Activated T-cell treated with anti-CD3 and anti-CD28 coated beads, Interleukin-2, amount 50 U/mL, for 1 hour (primary cell): ENCODE measurements at regions not wholly inside any gene's neighbourhood (a gene's known extent, or its start where the extent isn't known, plus 50 kb on each side); places are given as distances from the start of the nearest gene placed in this dataset.

Experiments used
- DNase-seq: peaks from one replicate; pipeline ENCODE4 v3.0.0-alpha.2; 2020

DNA sequence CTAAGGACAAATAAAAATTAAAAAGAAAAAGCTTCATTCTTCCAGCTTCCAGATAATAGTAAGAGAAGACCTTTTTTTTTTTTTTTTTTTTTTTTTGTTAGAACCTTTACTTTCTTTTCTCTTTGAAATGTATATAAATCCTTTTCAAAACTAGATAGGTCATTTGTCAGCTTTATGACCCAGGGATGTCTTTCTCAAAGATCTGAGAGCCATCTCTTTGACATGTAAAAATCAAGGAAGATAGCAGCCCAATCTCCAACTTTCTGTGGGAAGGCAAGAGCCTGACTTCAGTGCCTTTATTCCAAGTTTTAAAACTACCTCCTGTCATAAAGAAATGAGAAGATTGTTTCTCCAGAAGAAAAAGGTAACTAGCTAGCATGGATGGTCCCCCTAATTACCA lies 203.3 kb upstream of the LRFN5 start:
- DNase-seq = no peak

DNA sequence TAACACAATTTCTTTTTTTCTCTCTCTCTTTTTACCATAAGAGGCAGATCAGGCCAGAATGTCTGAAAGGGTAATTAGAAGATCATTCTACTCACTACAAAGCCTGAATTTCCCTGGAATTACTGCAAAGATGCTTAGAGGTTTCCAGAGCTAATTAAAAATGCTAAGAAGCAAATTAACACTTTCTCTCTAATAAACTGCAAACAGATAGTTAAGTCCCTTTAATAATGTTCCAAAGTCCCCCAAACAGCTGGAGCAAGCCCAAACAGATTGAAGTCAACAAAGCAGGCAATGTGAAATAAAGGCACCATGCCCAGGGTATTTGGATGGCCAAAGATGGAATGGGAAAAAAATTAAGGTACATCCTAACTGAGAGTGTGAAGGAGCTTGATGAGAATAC lies 208.8 kb upstream of the LRFN5 start:
- DNase-seq = no peak

DNA sequence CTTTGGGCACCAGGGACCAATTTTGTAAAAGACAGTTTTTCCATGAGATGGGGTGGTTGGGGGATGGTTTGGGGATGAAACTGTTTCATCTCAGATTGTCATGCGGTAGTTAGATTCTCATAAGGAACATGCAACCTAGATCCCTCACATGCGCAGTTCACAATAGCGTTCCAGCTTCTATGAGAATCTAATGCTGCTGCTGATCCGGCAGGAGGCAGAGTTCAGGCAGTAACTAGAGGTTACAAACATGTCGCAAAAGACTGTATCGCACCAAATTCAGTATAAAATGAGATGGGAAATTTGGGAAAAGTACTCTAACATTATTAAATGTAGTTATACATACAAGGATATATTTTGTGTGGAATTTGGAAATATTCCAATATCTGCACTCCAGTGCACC lies 213.2 kb upstream of the LRFN5 start:
- no peak for DNase-seq

DNA sequence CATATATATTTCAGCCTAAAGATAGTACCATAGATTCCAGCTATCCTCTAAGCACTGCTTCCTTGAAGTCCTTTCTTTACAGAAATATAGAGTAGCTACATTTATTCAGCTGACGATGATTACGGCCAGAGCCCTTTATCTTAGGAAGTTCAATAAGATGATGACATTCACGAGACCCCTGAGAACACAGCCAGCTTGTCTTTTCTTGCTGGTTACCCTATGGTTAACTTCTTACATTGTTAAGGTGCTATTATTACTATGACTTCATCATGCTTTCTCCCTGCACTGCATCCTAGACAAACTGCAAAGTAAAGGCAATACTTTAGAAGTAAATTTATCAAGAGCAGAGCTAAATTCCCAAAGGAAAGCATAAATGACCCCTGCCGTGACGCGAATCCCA lies 214.4 kb upstream of the LRFN5 start:
- no peak for DNase-seq

DNA sequence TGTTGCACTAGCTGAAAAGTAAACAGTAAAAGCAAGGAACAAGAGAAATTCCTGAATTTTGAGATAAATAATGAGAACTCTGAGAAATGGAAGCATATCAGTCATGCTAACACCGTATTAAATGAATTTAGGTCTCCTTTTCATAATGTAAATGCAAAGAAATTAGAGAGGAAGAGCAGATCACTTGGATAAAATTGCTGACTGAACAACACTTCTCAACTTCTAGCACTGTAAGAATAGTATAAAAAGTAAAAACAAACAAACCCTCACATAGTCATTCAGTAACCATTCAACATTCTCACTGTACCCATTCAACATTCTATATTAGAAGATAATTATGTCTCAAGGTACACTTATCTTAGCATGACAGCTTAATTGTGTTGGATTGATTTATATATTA lies 217.3 kb upstream of the LRFN5 start:
- DNase-seq = no peak

DNA sequence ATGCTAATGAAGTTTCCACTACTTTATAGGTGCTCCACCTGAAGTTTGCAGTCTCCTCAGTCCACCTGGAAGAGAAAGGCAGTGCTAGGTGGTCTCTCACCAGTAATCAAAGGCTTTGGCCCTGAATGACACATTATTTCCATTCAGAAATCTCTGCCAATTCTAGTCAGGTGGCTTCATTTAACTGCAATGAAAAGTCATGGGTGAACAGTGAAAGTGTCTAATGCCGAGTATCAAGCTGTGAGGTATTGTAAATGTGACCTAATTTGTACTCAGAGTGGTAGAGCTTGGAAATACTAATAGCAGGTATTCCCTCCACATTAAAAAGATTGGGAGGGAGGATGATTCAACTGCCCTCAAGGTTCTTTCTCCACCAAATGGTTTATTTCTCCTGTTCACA lies 220.9 kb upstream of the LRFN5 start:
- no peak for DNase-seq

DNA sequence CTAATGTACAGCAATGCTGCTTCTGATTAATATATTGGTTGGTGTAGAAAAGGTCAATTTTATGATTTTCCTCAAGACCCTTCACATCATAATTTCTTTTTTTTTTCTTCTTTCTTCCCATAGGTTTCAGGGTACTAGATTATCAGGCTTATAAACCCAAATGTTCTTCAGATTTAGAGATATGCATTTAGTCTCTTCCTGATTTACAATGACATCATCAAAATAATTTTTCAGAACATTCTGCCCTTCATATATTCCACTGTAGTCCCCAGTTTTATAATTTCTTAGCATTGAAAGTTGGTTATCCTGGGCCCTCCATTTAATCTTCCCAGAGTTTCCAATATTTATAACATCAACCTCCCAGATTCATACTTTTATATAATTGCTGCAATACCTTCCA lies 226.7 kb upstream of the LRFN5 start:
- no peak for DNase-seq

DNA sequence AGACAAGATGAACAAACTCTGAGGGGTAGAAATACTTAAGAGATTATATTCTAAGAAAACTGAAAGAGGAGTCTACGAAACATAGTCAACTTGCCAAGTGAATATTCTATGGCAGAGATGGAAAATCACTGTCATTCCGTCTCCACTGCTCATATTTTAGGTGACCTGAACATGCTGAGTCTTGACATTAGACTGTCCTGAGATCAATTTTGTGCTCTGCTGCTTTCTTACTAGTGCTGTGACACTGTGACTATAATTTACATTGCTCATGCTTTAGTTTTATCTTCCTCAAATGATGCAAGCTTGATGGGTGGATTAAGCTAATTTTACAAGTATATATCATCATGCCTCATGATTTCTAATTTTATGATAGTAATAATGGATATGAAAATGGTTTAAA lies 228.2 kb upstream of the LRFN5 start:
- DNase-seq = no peak

DNA sequence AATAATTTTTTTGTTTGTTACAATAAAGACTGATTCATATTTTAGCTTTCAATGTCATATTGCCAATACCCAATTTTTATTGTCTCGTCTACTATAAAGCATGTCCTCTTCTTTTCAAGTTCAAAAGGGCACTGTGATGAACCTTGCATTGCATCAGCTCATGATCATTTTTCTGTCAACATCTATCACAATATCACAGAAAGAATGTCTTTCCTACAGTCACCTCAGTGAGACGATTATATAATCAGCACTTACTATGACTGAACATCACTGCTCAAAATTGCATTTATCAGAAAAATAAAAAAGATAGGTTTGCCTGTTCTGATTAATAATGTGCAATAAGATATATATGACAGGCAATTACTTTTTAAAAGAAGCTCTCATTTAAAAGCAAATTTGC lies 228.7 kb upstream of the LRFN5 start:
- no peak for DNase-seq

DNA sequence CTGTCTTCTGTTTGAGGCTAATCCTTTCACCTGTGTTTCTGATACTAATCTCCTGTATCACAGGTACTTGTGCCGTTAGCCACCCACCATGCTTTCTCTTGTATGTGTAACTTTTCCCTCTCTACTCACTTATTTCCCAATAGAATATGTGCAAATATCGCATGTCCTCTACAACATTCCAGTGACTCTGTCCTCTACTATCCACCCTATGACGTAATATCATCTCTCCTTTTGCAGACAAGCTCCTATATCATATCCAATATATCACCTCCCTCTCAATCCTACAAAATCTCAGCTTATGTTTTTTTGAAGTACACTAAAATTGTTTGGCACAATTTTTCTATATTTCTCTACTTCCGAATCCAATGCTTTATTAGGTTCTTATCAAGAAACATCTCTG lies 232.6 kb upstream of the LRFN5 start:
- no peak for DNase-seq

DNA sequence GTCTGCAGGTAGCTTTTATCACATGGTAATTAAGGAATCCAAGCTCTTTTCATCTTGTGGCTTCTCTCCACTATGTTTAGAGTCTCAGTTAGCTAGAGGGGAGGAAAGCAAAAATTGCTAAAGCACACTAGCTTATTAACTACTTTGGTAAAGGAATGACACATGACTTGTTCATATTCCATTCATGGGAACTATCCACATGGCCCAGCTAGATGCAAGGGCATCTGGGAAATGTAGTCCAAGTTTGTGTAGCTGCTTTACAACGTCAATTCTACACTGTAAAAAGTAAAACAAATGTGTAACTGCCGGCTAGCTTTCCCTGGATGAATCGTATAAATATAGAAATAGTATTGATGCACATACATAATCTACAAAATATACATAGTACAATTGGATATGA lies 244.5 kb upstream of the LRFN5 start:
- no peak for DNase-seq

DNA sequence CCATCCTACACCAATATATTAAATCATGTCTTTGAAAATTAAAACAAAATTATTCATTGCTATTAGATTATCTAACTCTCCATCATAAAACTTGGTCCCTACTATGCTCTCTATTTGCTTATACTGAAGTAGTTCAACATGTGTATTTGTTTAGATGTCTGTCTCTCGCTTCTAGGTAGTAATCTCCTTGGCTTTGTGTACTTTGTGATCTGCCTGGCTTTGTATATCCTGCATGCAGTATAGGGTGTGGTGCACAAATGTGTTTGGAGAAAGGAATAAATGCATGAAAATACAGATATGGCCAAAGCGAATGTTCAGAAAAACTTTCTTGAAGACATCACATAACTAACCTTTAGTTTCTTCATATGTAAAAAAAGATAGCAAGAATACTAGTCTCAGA lies 246.6 kb upstream of the LRFN5 start:
- no peak for DNase-seq

DNA sequence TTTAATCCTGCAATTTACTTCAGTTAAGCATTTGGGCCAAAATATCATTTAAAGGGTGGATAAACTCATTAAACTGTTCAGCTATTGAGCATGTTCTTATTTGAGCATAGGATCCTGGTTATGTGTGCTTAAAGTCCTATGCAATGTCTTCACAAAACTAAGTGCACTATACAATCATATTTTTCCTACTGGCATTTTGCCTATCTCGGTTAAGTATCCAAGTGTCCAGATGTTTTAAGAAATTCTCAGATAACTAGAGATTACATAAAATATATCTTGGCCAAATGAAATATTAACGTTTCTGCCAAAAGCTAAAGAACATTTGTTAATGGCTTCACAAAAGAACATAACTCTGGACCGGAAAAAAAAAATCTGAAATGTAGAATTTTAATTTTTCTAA lies 250.8 kb upstream of the LRFN5 start:
- no peak for DNase-seq

DNA sequence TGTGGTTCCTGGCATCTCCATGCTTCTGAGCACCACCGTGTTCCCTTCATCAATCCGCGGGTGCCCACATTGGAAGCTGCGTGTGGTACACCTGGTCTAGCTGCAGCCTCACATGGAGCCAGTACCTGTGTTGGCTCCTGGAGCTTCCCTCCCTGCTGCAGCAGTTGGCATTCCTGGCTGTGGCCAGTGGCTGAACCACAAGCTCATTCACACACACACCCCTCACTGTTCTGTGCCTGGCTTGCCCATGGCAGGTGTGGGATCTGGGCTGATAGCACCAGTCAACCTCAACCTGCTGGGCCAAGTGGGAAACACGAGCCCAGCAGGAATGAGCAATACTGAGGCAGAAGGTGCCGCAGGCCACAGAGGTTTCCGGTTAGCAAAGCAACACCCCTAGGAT lies 256.2 kb upstream of the LRFN5 start:
- DNase-seq = no peak

DNA sequence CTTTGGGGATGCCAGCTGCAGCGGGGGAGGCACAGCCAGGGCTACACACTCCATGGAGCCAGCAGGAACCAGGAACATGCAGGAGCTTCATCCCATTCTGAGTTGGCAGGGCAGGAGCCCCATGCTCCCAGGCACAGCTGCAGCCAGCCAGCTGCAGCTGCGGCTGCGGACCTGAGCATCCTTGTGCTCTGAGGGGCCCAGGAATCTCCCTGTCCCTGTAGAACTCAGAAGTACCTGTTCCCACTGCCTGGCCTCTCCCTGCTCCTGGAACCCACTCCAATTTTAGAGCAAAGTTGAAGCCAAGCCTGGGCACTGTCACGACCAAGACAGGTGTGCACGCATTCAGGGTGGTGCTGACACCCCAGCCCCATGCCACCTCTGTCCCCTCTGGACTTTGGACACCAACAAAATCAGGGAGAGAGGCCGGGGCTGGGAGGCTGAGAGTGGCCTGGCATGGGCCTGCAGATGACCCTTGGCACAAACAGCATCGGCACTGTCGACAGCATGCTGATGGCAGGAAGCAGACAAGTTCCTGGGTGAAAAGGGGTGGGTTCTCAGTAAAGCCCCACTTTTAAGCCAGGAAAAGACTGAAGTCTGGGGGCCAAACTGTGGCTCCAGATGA lies 257.3 kb upstream of the LRFN5 start:
- DNase-seq = no peak

DNA sequence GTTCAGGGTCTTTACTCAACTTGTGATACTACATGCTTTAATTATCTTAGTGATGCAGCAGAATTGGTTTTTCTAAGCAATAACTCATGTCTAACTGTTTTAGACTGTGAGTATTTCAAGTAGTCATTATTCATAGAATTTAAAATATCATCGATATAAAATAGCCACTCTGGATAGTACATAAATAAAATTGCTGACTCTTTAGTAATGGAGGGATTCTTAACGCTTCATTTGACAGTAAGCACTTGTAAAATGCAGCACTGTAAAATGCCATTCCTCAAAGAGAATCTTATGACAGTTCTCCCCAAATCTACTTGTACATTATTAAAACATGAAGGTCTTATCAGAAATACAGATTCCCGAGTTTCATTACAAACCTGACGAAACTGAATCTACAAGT lies 262.8 kb upstream of the LRFN5 start:
- no peak for DNase-seq

DNA sequence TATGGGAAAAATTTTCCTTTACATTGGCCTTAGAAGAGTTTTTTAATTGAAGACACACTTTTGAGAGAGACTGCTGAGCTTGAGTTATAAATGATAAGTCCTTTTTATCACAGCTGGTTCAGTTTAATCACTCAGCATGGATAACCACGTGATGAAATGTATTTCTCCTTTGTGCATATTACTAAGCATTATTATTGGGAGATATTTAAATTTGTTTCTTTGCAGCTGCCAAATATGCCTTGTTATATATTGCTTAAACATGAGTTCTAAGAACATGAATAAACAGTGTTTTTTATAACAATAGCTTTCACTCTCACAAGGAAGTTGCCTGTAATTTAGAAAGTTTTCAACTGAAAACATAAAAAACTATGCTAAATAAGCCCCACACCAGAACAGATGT lies 293.5 kb upstream of the LRFN5 start:
- no peak for DNase-seq

DNA sequence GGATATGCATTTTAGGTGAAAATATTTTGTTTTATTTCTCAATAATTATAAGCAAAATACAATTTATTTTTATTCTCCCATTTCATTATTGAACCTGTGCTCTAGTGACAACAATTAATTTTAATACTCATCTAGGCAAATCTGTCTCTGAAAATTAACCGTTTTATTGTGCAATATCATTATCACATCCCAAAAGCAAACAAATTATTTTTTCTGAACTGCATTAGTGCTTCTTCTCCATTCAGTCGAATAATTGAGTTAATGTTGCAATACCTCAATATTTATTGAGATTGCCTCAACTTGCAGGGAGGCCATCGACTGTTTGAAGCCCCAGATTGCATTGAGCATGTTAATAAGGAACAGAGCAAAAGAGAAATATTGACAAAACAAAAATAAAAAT lies 303.2 kb upstream of the LRFN5 start:
- DNase-seq = no peak

DNA sequence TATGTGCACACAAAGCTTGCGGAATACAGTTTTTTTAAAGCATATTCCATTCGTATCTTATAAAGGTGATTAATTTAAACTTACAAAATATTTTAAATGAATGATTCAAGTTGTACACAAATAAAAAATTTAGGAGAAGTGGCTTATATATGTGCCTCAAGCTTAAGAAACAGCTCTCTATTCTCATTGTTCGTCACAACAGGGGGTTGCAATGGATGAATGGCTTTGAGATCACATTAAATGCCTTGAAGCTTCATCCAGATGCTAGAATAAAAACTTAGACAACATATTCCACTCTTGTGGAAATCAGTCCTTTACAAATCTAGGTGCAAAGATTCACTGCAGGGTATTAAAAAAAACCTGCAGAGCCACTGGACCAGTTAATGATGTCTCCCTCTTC lies 303.9 kb upstream of the LRFN5 start:
- DNase-seq = no peak

DNA sequence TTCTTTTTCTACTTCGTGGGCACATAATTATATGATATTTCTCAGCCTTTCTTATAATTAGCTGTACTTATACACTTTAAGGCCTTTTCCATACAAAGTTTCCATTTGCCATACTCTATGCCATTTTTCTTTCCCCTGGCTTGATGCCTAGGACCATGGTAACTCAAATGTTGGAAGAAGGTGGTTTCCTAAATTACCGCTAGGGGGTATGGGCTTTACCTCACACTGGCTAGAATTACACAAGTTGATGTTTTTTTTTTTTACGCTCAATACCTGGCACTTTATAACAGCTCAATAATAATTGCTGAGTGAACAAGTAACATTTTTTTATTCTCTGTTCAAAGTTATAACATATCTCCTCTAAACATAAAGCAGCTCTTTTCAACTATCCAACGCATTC lies 306.8 kb upstream of the LRFN5 start:
- no peak for DNase-seq

DNA sequence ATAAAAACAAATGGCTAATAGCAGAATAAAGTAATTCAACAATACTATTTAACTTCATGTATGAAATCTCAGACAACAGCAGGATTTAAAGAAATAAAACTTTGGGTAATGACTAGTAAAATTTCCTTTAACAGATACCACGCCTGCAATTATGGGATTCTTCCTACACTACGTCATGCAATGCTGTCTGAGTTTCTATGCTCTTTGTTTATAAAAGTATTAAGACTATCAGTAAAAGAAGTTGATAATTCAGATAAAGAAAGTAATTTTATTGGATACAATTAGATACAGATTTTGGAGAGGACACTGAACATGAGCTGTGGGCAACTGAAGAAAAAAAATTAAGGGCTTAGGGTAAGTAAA lies 308.4 kb upstream of the LRFN5 start:
- no peak for DNase-seq

DNA sequence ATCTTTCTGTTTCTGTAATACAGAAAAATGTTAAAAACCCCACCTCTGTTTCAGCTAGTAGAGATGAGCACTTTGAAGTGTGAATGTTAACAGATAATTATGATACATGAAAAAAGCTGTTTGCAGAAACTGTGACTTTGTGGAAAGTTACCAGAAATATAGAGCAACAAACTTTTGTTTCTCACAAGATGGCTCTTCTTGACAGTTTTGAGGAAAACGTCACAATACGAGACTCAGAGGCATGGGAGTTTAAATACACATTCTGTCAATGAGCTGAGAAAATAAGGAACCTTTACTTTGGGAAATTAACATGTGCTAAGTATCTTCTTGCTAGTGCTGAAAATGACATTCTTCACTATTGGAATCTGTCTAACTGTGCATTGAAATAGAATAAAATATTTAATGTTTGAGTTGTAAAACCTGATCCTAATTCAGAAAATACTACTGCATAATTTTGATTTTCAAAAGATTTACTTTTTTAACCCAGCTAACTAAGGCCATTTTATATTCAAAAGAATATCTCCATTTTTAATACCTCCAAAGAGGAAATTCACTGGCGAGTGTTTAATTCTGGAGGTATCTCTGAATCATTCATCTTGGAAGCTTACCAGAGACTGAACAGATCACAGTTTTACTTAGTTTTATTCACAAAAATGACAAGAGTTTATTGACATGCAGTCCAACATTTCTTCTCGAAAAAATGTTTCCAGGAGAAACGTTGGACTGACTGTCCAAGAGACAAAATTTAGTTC lies 308.9 kb upstream of the LRFN5 start:
- no peak for DNase-seq

DNA sequence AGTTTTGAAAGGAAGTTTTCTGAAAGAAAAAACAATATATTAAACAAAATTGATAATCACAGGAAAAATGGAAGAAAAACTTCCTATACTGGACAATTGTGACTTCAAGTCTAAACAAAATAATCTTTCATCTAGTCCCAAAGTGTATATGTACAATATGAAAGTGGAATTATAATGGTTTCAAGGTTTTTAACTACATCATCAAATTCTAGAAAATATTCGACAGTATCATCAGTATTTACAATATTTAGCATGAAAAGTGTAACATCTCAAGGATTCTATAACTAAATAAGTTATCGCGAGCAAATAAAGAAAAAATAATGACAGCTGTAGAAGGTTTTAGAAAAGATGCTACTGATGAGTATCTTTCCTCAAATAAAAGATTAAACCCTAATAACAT lies 310.9 kb upstream of the LRFN5 start:
- no peak for DNase-seq

DNA sequence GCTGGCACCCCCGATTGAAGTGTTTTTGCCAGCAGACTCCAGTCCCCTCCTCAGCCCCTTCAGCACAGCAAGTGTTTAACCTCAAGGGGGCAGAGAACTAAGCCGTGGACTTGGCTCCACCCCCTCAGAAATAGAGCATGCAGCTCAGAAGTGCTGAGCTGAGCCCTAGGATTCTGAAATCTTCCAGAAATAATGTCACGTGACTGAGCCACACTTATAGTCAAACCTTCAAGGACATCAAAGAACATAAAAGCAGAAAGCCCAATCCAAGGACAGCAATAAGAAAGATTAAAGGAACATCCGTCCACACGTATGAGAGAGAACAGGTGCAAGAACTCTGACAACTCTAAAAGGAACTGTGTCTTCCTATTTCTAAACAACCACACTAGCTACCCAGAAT lies 317.7 kb upstream of the LRFN5 start:
- no peak for DNase-seq

DNA sequence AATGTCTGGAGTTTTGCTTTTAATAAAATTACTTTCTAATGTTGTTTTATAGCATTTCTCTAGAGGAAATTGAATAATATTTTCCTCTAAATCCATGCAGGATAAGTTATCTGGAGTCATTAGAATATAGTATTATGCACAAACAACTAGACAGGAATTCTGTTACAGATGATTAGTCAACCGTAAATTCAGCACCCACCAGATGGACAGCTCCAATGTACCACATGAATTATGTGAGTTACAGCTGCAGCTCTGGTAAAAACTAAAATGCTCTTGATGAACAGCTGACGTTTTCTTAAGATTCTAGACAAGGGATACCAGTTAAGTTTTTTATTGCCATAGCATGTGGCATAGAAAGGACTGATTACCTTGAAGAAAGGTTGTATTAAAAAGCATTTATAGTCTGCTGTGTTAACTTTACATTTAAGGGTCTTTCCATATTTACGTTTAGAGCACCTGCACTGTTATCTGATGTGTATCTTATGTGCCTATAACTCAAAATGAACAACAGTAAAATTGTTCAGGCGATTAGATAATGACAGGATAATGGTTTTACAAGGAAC lies 321.4 kb upstream of the LRFN5 start:
- DNase-seq = no peak
